ENCODE measurements at regions not wholly inside any gene's neighbourhood (a gene's known extent, or its start where the extent isn't known, plus 50 kb on each side); places are given as distances from the start of the nearest gene placed in this dataset.
"Not testable (repeated sequence)": the region's sequence is repeated elsewhere in the genome, so short reads cannot be mapped to it uniquely, and the experiment has no call there.

DNA sequence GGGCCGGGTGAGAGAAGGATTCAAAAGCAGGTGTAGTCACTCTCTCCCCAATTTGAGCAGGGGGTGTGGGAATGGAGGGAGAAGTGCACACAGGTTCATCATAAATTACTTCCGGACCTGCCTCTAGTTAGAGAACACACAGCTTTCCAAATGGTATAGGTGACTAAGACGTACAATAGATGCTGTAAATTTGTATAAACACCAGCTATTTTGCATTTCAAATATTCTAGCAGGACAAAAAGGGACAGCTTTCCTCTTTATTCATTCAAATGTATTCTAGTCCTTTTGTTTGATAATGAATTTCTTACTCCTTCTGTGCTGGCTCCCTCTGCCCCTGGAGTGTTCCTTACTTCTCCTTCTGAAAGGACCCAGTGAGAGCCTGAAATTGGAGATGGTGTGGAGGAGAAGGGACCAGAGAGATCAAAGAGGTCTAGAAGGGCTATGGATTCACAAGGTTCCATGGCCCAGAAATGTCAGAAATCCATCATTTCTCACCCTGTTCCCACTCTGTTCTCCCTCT, 53.2 kb upstream of the SH3BP4 start:
- H3K9ac ChIP-seq (ENCODE audit: low read length): no peak overlapping the region
- H3K9me3 ChIP-seq (ENCODE audit: low read length): no peaks in the 10 kb centered on the region
- H3K36me3 ChIP-seq (ENCODE audit: insufficient read depth, low read length): no peaks in the 10 kb centered on the region
- no peak overlapping the region for H3K27ac ChIP-seq (ENCODE audit: low read depth, low read length)
- H3K4me1 ChIP-seq (ENCODE audit: insufficient read depth, low read length): no peaks in the 10 kb centered on the region
- H3K4me3 ChIP-seq (ENCODE audit: low read depth in 1 of 2, low read length in 2 of 2): no peak overlapping the region
- no peaks in the 10 kb centered on the region for H3K27me3 ChIP-seq (ENCODE audit: control insufficient read depth in 1 of 2, insufficient read depth in 2 of 2, low read length in 2 of 2)

DNA sequence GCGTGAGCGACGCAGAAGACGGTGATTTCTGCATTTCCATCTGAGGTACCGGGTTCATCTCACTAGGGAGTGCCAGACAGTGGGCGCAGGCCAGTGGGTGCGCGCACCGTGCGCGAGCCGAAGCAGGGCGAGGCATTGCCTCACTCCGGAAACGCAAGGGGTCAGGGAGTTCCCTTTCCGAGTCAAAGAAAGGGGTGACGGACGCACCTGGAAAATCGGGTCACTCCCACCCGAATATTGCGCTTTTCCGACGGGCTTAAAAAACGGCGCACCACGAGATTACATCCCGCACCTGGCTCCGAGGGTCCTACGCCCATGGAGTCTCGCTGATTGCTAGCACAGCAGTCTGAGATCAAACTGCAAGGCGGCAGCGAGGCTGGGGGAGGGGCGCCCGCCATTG, 63.4 kb upstream of the SH3BP4 start:
- not testable (repeated sequence) for H3K4me3 ChIP-seq (ENCODE audit: low read depth in 1 of 2, low read length in 2 of 2); H3K27me3 ChIP-seq (ENCODE audit: control insufficient read depth in 1 of 2, insufficient read depth in 2 of 2, low read length in 2 of 2); H3K36me3 ChIP-seq (ENCODE audit: insufficient read depth, low read length); H3K9me3 ChIP-seq (ENCODE audit: low read length); H3K4me1 ChIP-seq (ENCODE audit: insufficient read depth, low read length); H3K9ac ChIP-seq (ENCODE audit: low read length); H3K27ac ChIP-seq (ENCODE audit: low read depth, low read length)

GRCh38 chr2:234887195-234887594, 64.6 kb upstream of the SH3BP4 start:
- H3K4me1 ChIP-seq (ENCODE audit: insufficient read depth, low read length): no peaks in the 10 kb centered on the region
- no peak overlapping the region for H3K27ac ChIP-seq (ENCODE audit: low read depth, low read length)
- no peaks in the 10 kb centered on the region for H3K36me3 ChIP-seq (ENCODE audit: insufficient read depth, low read length)
- H3K9ac ChIP-seq (ENCODE audit: low read length): no peak overlapping the region
- no peaks in the 10 kb centered on the region for H3K9me3 ChIP-seq (ENCODE audit: low read length)
- H3K27me3 ChIP-seq (ENCODE audit: control insufficient read depth in 1 of 2, insufficient read depth in 2 of 2, low read length in 2 of 2): no peaks in the 10 kb centered on the region
- no peak overlapping the region for H3K4me3 ChIP-seq (ENCODE audit: low read depth in 1 of 2, low read length in 2 of 2)

DNA sequence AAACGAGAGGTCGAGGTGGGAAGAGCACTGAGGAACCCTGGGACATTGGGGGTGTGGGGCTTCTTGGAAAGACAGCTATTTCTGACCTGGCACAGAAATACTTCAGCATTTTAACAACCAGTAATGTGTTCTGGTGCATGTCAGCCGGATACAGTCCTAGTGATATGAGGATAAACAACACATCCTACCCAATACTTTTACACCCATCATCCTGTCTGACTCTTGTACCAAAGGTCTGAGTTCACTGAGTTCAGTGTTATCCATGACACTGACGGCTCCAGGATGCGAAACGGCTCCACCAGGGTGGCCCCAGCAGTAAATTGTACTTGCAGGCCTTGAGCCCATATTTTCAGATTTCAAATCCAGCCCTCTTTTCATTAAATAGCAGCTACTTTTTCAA, 65.9 kb upstream of the SH3BP4 start:
- H3K9me3 ChIP-seq (ENCODE audit: low read length): no peaks in the 10 kb centered on the region
- no peak overlapping the region for H3K9ac ChIP-seq (ENCODE audit: low read length)

DNA sequence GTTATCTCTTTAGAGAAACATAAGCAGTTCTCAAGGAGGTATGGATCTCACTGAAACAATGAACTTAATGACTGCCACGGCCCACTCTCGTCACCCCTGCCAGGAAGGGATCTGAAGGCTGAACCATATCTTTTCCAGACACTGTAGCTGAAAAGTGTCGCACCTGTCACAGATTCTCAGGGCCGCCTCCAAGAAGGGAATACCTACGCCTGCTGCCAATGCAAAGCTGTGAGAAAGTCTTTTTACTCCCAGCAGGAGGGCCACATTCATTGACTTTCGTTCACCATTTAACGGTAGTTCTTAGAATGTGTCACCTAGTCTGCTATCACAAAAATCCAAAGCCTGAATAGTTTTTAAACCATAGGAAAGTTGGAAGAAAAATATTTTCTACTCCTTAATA, 66.7 kb upstream of the SH3BP4 start:
- Histone ChIP-seq H3K9ac (ENCODE audit: low read length) (no peak overlapping the region), H3K27ac (ENCODE audit: low read depth, low read length) (no peak overlapping the region), H3K9me3 (ENCODE audit: low read length) (no peaks in the 10 kb centered on the region), H3K4me1 (ENCODE audit: insufficient read depth, low read length) (peaks cover 12% of the 10 kb centered on the region), H3K27me3 (ENCODE audit: control insufficient read depth in 1 of 2, insufficient read depth in 2 of 2, low read length in 2 of 2) (no peaks in the 10 kb centered on the region), H3K4me3 (ENCODE audit: low read depth in 1 of 2, low read length in 2 of 2) (no peak overlapping the region), H3K36me3 (ENCODE audit: insufficient read depth, low read length) (no peaks in the 10 kb centered on the region)

More for the DNA sequence above, 65.9 kb upstream of the SH3BP4 start:
- H3K27ac ChIP-seq (ENCODE audit: low read depth, low read length): no peak overlapping the region
- H3K4me1 ChIP-seq (ENCODE audit: insufficient read depth, low read length): peaks cover 8% of the 10 kb centered on the region
- no peak overlapping the region for H3K4me3 ChIP-seq (ENCODE audit: low read depth in 1 of 2, low read length in 2 of 2)
- H3K27me3 ChIP-seq (ENCODE audit: control insufficient read depth in 1 of 2, insufficient read depth in 2 of 2, low read length in 2 of 2): no peaks in the 10 kb centered on the region
- H3K36me3 ChIP-seq (ENCODE audit: insufficient read depth, low read length): no peaks in the 10 kb centered on the region

GRCh38 chr2:234884591-234884990, 67.2 kb upstream of the SH3BP4 start:
- Histone ChIP-seq H3K9ac (ENCODE audit: low read length) (no peak overlapping the region), H3K27ac (ENCODE audit: low read depth, low read length) (no peak overlapping the region), H3K4me1 (ENCODE audit: insufficient read depth, low read length) (peaks cover 12% of the 10 kb centered on the region), H3K9me3 (ENCODE audit: low read length) (no peaks in the 10 kb centered on the region), H3K36me3 (ENCODE audit: insufficient read depth, low read length) (no peaks in the 10 kb centered on the region), H3K27me3 (ENCODE audit: control insufficient read depth in 1 of 2, insufficient read depth in 2 of 2, low read length in 2 of 2) (no peaks in the 10 kb centered on the region), H3K4me3 (ENCODE audit: low read depth in 1 of 2, low read length in 2 of 2) (no peak overlapping the region)

- peaks cover 12% of the 10 kb centered on the region for H3K4me1 ChIP-seq (ENCODE audit: insufficient read depth, low read length)
- no peaks in the 10 kb centered on the region for H3K9me3 ChIP-seq (ENCODE audit: low read length)
- H3K9ac ChIP-seq (ENCODE audit: low read length): no peak overlapping the region
- H3K4me3 ChIP-seq (ENCODE audit: low read depth in 1 of 2, low read length in 2 of 2): peak overlapping the region in 1 of 2 donors; percentile 2
- no peaks in the 10 kb centered on the region for H3K27me3 ChIP-seq (ENCODE audit: control insufficient read depth in 1 of 2, insufficient read depth in 2 of 2, low read length in 2 of 2)
- H3K36me3 ChIP-seq (ENCODE audit: insufficient read depth, low read length): no peaks in the 10 kb centered on the region
- no peak overlapping the region for H3K27ac ChIP-seq (ENCODE audit: low read depth, low read length)
These were observed 70.2 kb upstream of the SH3BP4 start for GRCh38 chr2:234881413-234882241.

DNA sequence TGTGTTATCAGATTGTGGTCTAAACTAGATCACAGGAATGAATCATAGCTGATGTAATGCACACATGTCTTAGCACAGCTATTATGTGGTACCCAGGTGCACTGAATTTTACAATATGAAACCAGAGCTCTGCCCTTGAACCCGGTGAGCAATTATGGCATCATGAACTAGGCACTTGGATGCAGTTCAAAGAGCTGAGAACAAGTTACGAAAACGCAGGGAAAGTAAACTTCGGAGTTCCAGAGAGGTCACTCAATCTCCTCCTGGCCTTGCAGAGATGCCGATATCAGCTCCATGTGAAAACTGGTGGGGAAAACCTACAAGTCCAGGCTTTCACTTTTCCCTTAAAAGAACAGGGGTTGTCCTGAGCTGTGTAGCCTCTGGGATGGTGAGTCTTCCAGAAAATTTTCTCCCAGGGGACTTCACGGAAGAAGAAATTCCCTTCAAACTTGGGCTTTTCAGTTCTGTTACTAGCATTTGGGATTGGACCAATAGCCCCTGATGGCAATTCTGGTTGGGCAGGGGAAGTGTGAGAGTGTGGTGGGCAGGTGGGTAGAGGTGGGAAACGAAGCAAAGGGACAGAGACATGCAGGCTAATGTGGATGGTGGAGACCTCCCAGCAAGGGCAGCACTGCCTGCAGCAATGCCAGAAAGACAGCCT, 71.1 kb upstream of the SH3BP4 start:
- no peaks in the 10 kb centered on the region for H3K27me3 ChIP-seq (ENCODE audit: control insufficient read depth in 1 of 2, insufficient read depth in 2 of 2, low read length in 2 of 2)
- peaks cover 12% of the 10 kb centered on the region for H3K4me1 ChIP-seq (ENCODE audit: insufficient read depth, low read length)
- H3K9ac ChIP-seq (ENCODE audit: low read length): no peak overlapping the region
- no peaks in the 10 kb centered on the region for H3K9me3 ChIP-seq (ENCODE audit: low read length)
- no peak overlapping the region for H3K27ac ChIP-seq (ENCODE audit: low read depth, low read length)
- no peak overlapping the region for H3K4me3 ChIP-seq (ENCODE audit: low read depth in 1 of 2, low read length in 2 of 2)
- H3K36me3 ChIP-seq (ENCODE audit: insufficient read depth, low read length): no peaks in the 10 kb centered on the region

GRCh38 chr2:234879671-234880455, 72.0 kb upstream of the SH3BP4 start:
- Histone ChIP-seq H3K4me3 (ENCODE audit: low read depth in 1 of 2, low read length in 2 of 2) (no peak overlapping the region), H3K27me3 (ENCODE audit: control insufficient read depth in 1 of 2, insufficient read depth in 2 of 2, low read length in 2 of 2) (no peaks in the 10 kb centered on the region), H3K4me1 (ENCODE audit: insufficient read depth, low read length) (peaks cover 12% of the 10 kb centered on the region), H3K27ac (ENCODE audit: low read depth, low read length) (no peak overlapping the region), H3K9me3 (ENCODE audit: low read length) (no peaks in the 10 kb centered on the region), H3K36me3 (ENCODE audit: insufficient read depth, low read length) (no peaks in the 10 kb centered on the region), H3K9ac (ENCODE audit: low read length) (no peak overlapping the region)

- peaks cover 10% of the 10 kb centered on the region for H3K4me1 ChIP-seq (ENCODE audit: insufficient read depth, low read length)
- H3K36me3 ChIP-seq (ENCODE audit: insufficient read depth, low read length); H3K9ac ChIP-seq (ENCODE audit: low read length); H3K27me3 ChIP-seq (ENCODE audit: control insufficient read depth in 1 of 2, insufficient read depth in 2 of 2, low read length in 2 of 2); H3K27ac ChIP-seq (ENCODE audit: low read depth, low read length); H3K4me3 ChIP-seq (ENCODE audit: low read depth in 1 of 2, low read length in 2 of 2); H3K9me3 ChIP-seq (ENCODE audit: low read length): not testable (repeated sequence)
These were observed 75.2 kb upstream of the SH3BP4 start for GRCh38 chr2:234876621-234877020.

- Histone ChIP-seq H3K27ac (ENCODE audit: low read depth, low read length) (no peak overlapping the region), H3K36me3 (ENCODE audit: insufficient read depth, low read length) (no peaks in the 10 kb centered on the region), H3K4me1 (ENCODE audit: insufficient read depth, low read length) (no peaks in the 10 kb centered on the region), H3K4me3 (ENCODE audit: low read depth in 1 of 2, low read length in 2 of 2) (no peak overlapping the region), H3K9me3 (ENCODE audit: low read length) (no peaks in the 10 kb centered on the region), H3K9ac (ENCODE audit: low read length) (no peak overlapping the region), H3K27me3 (ENCODE audit: control insufficient read depth in 1 of 2, insufficient read depth in 2 of 2, low read length in 2 of 2) (no peaks in the 10 kb centered on the region)
These were observed 77.3 kb upstream of the SH3BP4 start for GRCh38 chr2:234874347-234875046.
